ENCODE measurements at regions not wholly inside any gene's neighbourhood (a gene's known extent, or its start where the extent isn't known, plus 50 kb on each side); places are given as distances from the start of the nearest gene placed in this dataset.

DNA sequence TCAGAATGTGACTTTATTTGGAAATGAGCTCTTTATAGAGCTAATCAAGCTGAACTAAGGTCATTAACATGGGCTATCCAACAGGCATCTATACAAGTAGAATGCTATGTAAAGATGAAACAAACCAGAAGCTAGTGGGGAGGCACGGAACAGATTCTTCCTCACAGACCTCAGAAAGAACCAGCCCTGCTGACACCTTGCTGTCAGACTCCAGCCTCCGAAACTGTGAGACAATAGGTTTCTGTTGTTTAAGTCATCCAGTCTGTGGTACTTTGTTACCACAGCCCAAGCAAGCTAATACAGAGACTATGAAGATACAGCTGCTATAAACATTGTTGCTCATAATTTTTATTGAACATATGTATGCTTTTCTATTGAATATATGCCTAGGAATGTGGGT, 406.3 kb upstream of the CHRM3 start:
- ATAC-seq (ENCODE audit: insufficient read depth, low read depth) (no peak), DNase-seq (no peak)
- TF ChIP-seq, protein P1, sequence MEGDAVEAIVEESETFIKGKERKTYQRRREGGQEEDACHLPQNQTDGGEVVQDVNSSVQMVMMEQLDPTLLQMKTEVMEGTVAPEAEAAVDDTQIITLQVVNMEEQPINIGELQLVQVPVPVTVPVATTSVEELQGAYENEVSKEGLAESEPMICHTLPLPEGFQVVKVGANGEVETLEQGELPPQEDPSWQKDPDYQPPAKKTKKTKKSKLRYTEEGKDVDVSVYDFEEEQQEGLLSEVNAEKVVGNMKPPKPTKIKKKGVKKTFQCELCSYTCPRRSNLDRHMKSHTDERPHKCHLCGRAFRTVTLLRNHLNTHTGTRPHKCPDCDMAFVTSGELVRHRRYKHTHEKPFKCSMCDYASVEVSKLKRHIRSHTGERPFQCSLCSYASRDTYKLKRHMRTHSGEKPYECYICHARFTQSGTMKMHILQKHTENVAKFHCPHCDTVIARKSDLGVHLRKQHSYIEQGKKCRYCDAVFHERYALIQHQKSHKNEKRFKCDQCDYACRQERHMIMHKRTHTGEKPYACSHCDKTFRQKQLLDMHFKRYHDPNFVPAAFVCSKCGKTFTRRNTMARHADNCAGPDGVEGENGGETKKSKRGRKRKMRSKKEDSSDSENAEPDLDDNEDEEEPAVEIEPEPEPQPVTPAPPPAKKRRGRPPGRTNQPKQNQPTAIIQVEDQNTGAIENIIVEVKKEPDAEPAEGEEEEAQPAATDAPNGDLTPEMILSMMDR (IDR thresholded peaks at IDR 0.05; ENCODE audit: borderline replicate concordance, extremely low read depth, low read length, poor library complexity, severe bottlenecking), result no peak
- TF ChIP-seq EZH2 (IDR thresholded peaks at IDR 0.05; ENCODE audit: borderline replicate concordance, low read depth, low read length, severe bottlenecking), result no peak
- H3K27ac ChIP-seq (ENCODE audit: low read length), result no peak overlapping the region
- H3K4me2 ChIP-seq (ENCODE audit: insufficient read depth, low read length), result no peak overlapping the region
- H3K9me3 ChIP-seq (ENCODE audit: insufficient read depth, low read length, severe bottlenecking), result peaks cover under 1% of the 10 kb centered on the region
- no peaks in the 10 kb centered on the region for H3K79me2 ChIP-seq (ENCODE audit: insufficient read depth, low read length)
- no peaks in the 10 kb centered on the region for H3K27me3 ChIP-seq (ENCODE audit: insufficient read depth, low read length, poor library complexity)
- no peaks in the 10 kb centered on the region for H3K4me1 ChIP-seq (ENCODE audit: insufficient read depth, low read length)
- H3K9ac ChIP-seq (ENCODE audit: low read depth, low read length), result no peak overlapping the region
- H3K4me3 ChIP-seq (ENCODE audit: low read depth in 1 of 2, low read length in 2 of 2), result no peak overlapping the region
- no peaks in the 10 kb centered on the region for H4K20me1 ChIP-seq (ENCODE audit: insufficient read depth, low read length)
- H2AFZ ChIP-seq (ENCODE audit: low read depth, low read length), result no peak overlapping the region
- no peaks in the 10 kb centered on the region for H3K36me3 ChIP-seq (ENCODE audit: insufficient read depth, low read length)

DNA sequence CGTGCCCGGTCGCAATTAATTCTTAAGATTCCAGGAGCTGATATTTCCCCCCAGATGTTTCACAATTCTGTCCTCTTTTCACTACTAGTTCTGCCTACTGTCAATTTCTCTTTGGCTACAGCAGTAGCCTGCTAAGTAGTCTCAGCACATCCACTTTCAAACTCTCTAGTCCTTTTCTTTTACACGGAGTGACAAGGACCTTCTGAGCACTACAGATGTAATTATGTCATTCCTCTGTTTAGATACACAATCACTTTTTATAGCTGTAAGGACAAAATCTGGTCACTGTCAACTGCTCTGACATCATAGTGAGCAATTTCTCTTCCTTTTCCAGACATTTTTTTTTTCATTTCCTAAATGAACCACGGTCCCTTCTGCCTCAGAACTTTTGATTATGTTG, 421.7 kb upstream of the CHRM3 start:
- no peaks in the 10 kb centered on the region for H3K4me1 ChIP-seq (ENCODE audit: insufficient read depth, low read length)
- H3K9ac ChIP-seq (ENCODE audit: low read depth, low read length), result no peak overlapping the region
- no peak overlapping the region for H2AFZ ChIP-seq (ENCODE audit: low read depth, low read length)
- H3K4me3 ChIP-seq (ENCODE audit: low read depth in 1 of 2, low read length in 2 of 2), result no peak overlapping the region
- no peak for ATAC-seq (ENCODE audit: insufficient read depth, low read depth)
- H3K9me3 ChIP-seq (ENCODE audit: insufficient read depth, low read length, severe bottlenecking), result no peaks in the 10 kb centered on the region
- no peaks in the 10 kb centered on the region for H3K27me3 ChIP-seq (ENCODE audit: insufficient read depth, low read length, poor library complexity)
- H3K79me2 ChIP-seq (ENCODE audit: insufficient read depth, low read length), result no peaks in the 10 kb centered on the region
- H3K36me3 ChIP-seq (ENCODE audit: insufficient read depth, low read length), result no peaks in the 10 kb centered on the region
- no peak overlapping the region for H3K27ac ChIP-seq (ENCODE audit: low read length)
- H3K4me2 ChIP-seq (ENCODE audit: insufficient read depth, low read length), result no peak overlapping the region
- DNase-seq, result no peak
- TF ChIP-seq, protein P1 (IDR thresholded peaks at IDR 0.05; ENCODE audit: borderline replicate concordance, extremely low read depth, low read length, poor library complexity, severe bottlenecking), result no peak
- TF ChIP-seq EZH2 (IDR thresholded peaks at IDR 0.05; ENCODE audit: borderline replicate concordance, low read depth, low read length, severe bottlenecking), result no peak
- H4K20me1 ChIP-seq (ENCODE audit: insufficient read depth, low read length), result no peaks in the 10 kb centered on the region

DNA sequence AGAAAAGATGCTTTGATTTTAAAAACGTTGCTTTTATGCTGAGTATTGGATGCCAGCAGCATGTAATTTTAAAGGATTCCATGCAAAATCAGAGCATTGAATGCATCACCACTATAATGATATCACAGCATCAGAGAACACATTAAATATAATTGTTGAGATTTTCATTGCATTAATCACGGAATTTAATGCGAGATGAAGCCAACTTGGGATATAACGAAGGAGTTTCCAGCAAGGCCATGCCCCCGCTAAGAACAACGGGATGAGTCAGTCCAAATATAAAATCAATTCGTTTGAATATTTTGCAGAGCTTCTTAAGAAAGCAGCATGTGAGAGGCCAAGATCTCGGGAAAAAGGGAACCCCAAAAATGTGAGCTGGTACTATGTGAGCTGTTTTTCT, 423.4 kb upstream of the CHRM3 start:
- no peak for ATAC-seq (ENCODE audit: insufficient read depth, low read depth)
- Histone ChIP-seq H3K9me3 (ENCODE audit: insufficient read depth, low read length, severe bottlenecking) (no peaks in the 10 kb centered on the region), H3K79me2 (ENCODE audit: insufficient read depth, low read length) (no peaks in the 10 kb centered on the region), H3K27me3 (ENCODE audit: insufficient read depth, low read length, poor library complexity) (no peaks in the 10 kb centered on the region), H4K20me1 (ENCODE audit: insufficient read depth, low read length) (no peaks in the 10 kb centered on the region), H3K4me3 (ENCODE audit: low read depth in 1 of 2, low read length in 2 of 2) (no peak overlapping the region), H3K4me2 (ENCODE audit: insufficient read depth, low read length) (no peak overlapping the region), H3K9ac (ENCODE audit: low read depth, low read length) (no peak overlapping the region), H2AFZ (ENCODE audit: low read depth, low read length) (no peak overlapping the region), H3K27ac (ENCODE audit: low read length) (no peak overlapping the region), H3K36me3 (ENCODE audit: insufficient read depth, low read length) (no peaks in the 10 kb centered on the region), H3K4me1 (ENCODE audit: insufficient read depth, low read length) (no peaks in the 10 kb centered on the region)
- DNase-seq, result no peak
- TF ChIP-seq, protein P1 (IDR thresholded peaks at IDR 0.05; ENCODE audit: borderline replicate concordance, extremely low read depth, low read length, poor library complexity, severe bottlenecking), result no peak
- TF ChIP-seq EZH2 (IDR thresholded peaks at IDR 0.05; ENCODE audit: borderline replicate concordance, low read depth, low read length, severe bottlenecking), result no peak

DNA sequence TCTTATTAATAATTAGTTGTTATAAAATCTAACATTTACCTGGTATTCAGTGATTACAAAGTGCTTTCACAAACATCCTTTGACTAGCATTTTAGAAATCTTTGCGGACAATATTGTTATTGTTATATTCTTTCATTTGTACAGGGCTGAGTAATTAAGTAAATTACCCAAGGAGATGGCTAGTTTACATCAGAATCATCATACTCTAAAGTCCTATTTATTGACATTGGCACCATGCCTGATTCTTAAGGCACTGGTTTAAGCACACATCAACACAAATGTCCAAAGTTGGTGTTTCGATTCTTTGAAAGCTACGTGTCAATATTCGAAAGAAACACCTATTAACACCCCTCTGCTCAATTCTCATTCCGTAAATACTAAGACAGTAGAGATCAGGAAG, 424.6 kb upstream of the CHRM3 start:
- Histone ChIP-seq H3K4me2 (ENCODE audit: insufficient read depth, low read length) (no peak overlapping the region), H3K9ac (ENCODE audit: low read depth, low read length) (no peak overlapping the region), H4K20me1 (ENCODE audit: insufficient read depth, low read length) (no peaks in the 10 kb centered on the region), H3K36me3 (ENCODE audit: insufficient read depth, low read length) (no peaks in the 10 kb centered on the region), H3K9me3 (ENCODE audit: insufficient read depth, low read length, severe bottlenecking) (no peaks in the 10 kb centered on the region), H3K79me2 (ENCODE audit: insufficient read depth, low read length) (no peaks in the 10 kb centered on the region), H3K27me3 (ENCODE audit: insufficient read depth, low read length, poor library complexity) (no peaks in the 10 kb centered on the region), H3K27ac (ENCODE audit: low read length) (no peak overlapping the region), H3K4me1 (ENCODE audit: insufficient read depth, low read length) (no peaks in the 10 kb centered on the region), H2AFZ (ENCODE audit: low read depth, low read length) (no peak overlapping the region), H3K4me3 (ENCODE audit: low read depth in 1 of 2, low read length in 2 of 2) (no peak overlapping the region)
- no peak for DNase-seq
- ATAC-seq (ENCODE audit: insufficient read depth, low read depth), result no peak
- no peak for TF ChIP-seq EZH2 (IDR thresholded peaks at IDR 0.05; ENCODE audit: borderline replicate concordance, low read depth, low read length, severe bottlenecking)
- TF ChIP-seq, protein P1 (IDR thresholded peaks at IDR 0.05; ENCODE audit: borderline replicate concordance, extremely low read depth, low read length, poor library complexity, severe bottlenecking), result no peak

All from DND-41 (cell line).